Keratinocyte (primary cell): ENCODE measurements at regions not wholly inside any gene's neighbourhood (a gene's known extent, or its start where the extent isn't known, plus 50 kb on each side); places are given as distances from the start of the nearest gene placed in this dataset.

Experiments used
- EZH2 ChIP-seq: IDR thresholded peaks from one replicate; pipeline ENCODE4 v1.6.1; 2012; ENCODE audit warnings: inconsistent platforms, mild to moderate bottlenecking, low read length, moderate library complexity
- TF ChIP-seq, protein P1 (sequence below), 3 experiments: IDR thresholded peaks in 1 of 3; conservative IDR thresholded peaks in 1 of 3; optimal IDR thresholded peaks in 1 of 3; 2 replicates in 2 of 3; 3 replicates in 1 of 3; pipeline versions ENCODE3 to v1.5.1; 2011; ENCODE audit warnings: low read length in 3 of 3, mild to moderate bottlenecking in 3 of 3, moderate library complexity in 2 of 3, control low read depth in 1 of 3, inconsistent platforms in 1 of 3; ENCODE audit not compliant: insufficient read depth in 2 of 3; ENCODE audit errors: extremely low read depth in 1 of 3

DNA sequence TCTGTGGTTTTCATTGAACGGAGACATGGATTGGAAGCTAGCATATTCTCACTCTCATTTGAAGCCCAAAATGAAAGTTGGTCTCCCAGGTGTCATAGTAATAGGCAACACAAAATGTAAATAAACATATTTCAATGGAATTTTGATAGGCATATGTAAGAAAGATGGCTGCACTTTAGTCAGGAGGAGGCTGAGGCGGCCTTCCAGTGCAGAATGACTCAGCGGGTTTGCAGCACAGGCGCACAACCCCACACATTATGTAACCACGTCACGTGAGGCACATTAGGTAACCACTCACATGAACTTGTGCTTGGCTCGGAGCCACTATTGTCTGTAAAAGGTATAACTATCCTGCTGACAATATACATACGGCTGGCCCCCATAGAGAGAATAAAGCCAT lies 381.7 kb downstream of the GPAT3 start:
- TF ChIP-seq EZH2 = no peak
- TF ChIP-seq, protein P1, sequence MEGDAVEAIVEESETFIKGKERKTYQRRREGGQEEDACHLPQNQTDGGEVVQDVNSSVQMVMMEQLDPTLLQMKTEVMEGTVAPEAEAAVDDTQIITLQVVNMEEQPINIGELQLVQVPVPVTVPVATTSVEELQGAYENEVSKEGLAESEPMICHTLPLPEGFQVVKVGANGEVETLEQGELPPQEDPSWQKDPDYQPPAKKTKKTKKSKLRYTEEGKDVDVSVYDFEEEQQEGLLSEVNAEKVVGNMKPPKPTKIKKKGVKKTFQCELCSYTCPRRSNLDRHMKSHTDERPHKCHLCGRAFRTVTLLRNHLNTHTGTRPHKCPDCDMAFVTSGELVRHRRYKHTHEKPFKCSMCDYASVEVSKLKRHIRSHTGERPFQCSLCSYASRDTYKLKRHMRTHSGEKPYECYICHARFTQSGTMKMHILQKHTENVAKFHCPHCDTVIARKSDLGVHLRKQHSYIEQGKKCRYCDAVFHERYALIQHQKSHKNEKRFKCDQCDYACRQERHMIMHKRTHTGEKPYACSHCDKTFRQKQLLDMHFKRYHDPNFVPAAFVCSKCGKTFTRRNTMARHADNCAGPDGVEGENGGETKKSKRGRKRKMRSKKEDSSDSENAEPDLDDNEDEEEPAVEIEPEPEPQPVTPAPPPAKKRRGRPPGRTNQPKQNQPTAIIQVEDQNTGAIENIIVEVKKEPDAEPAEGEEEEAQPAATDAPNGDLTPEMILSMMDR (optimal IDR thresholded peaks at IDR 0.05 in 1 of 3, IDR thresholded peaks at IDR 0.05 in 1 of 3, conservative IDR thresholded peaks at IDR 0.05 in 1 of 3; ENCODE audit: extremely low read depth in 1 of 3, insufficient read depth in 2 of 3, low read length in 3 of 3) = no peak
